ENCODE measurements at regions not wholly inside any gene's neighbourhood (a gene's known extent, or its start where the extent isn't known, plus 50 kb on each side); places are given as distances from the start of the nearest gene placed in this dataset.
A peak's percentile ranks its signal among the peaks of the same experiment; 100 is the strongest.

DNA sequence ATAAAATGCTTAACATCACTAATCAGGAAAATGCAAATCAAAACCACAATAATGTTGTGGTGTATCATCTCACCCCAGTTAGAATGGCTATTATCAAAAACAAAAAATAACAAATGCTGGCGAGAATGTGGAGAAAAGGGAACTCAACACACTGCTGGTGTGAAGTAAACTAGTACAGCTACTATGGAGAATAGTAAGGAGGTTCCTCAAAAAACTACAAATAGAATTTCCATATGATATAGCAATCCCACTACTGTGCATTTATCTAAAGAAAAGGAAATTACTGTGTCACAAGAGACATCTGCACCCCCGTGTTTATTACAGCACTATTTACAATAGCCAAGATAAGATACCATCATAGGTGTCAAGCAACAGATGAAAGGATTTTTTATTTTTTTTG is 214.5 kb upstream of the RASA1 start:
- no peak for DNase-seq (ENCODE audit: low read depth)
- TF ChIP-seq, protein P1, sequence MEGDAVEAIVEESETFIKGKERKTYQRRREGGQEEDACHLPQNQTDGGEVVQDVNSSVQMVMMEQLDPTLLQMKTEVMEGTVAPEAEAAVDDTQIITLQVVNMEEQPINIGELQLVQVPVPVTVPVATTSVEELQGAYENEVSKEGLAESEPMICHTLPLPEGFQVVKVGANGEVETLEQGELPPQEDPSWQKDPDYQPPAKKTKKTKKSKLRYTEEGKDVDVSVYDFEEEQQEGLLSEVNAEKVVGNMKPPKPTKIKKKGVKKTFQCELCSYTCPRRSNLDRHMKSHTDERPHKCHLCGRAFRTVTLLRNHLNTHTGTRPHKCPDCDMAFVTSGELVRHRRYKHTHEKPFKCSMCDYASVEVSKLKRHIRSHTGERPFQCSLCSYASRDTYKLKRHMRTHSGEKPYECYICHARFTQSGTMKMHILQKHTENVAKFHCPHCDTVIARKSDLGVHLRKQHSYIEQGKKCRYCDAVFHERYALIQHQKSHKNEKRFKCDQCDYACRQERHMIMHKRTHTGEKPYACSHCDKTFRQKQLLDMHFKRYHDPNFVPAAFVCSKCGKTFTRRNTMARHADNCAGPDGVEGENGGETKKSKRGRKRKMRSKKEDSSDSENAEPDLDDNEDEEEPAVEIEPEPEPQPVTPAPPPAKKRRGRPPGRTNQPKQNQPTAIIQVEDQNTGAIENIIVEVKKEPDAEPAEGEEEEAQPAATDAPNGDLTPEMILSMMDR (IDR thresholded peaks at IDR 0.05; ENCODE audit: insufficient read depth, low read length): no peak
- no peak overlapping the region for H3K4me3 ChIP-seq (ENCODE audit: low read depth, low read length)

DNA sequence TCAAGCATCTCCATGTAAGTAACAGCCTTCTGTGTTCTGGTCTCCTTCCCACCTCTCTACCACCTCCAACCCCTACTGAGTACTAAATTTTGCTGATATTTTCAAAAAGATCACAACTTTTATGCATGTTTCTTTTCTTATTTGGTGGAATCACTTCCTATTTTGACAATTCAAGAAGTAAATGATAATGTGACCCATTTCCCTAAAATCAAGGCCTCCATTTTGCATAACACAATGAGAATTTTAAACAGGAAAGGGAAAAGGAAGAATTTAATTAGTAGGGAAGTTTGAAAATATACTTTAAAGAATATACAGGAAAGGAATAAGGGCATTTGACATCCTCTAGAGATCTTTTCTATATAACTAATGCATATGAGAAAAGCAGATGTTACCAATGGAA is 212.9 kb upstream of the RASA1 start:
- no peak overlapping the region for H3K4me3 ChIP-seq (ENCODE audit: low read depth, low read length)
- TF ChIP-seq, protein P1 (IDR thresholded peaks at IDR 0.05; ENCODE audit: insufficient read depth, low read length): no peak
- no peak for DNase-seq (ENCODE audit: low read depth)

DNA sequence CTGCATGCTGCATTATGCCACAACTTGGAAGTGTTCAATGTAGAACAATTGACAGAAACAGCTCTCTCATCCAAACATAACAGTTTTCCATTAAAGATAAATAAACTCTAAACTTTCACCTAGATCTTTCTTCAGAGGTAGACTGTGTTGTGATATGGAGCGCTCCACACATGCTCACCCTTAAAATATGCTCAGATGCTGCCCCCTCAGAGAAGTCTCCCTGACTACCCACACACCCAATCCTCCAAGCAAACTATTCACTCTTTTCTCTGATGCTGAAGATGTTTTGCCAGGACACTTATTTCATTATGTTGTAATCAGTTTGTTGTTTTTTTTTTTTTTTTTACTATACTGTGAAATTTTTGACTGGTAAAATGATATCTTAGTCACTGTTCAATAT is 206.6 kb upstream of the RASA1 start:
- no peak overlapping the region for H3K4me3 ChIP-seq (ENCODE audit: low read depth, low read length)
- TF ChIP-seq, protein P1 (IDR thresholded peaks at IDR 0.05; ENCODE audit: insufficient read depth, low read length): no peak
- DNase-seq (ENCODE audit: low read depth): no peak

DNA sequence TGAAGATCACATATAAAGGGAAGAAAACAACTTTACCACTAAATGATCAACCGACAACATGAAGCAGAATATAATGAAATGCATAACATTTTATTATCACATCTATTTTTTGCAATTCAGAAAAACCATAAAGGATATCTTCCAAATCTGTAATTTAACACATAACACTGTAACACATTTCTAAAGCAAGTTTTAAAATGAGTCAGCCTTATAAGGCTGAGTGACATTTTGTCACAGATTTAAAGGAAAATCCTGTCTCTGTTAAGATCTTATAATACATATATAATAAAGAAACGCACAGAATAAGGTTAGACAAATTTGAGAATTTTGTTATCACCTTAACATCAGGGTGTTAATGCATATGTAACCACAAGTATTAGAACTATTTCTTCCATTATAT is 198.4 kb upstream of the RASA1 start:
- DNase-seq (ENCODE audit: low read depth): no peak
- TF ChIP-seq, protein P1 (IDR thresholded peaks at IDR 0.05; ENCODE audit: insufficient read depth, low read length): no peak
- H3K4me3 ChIP-seq (ENCODE audit: low read depth, low read length): no peak overlapping the region

DNA sequence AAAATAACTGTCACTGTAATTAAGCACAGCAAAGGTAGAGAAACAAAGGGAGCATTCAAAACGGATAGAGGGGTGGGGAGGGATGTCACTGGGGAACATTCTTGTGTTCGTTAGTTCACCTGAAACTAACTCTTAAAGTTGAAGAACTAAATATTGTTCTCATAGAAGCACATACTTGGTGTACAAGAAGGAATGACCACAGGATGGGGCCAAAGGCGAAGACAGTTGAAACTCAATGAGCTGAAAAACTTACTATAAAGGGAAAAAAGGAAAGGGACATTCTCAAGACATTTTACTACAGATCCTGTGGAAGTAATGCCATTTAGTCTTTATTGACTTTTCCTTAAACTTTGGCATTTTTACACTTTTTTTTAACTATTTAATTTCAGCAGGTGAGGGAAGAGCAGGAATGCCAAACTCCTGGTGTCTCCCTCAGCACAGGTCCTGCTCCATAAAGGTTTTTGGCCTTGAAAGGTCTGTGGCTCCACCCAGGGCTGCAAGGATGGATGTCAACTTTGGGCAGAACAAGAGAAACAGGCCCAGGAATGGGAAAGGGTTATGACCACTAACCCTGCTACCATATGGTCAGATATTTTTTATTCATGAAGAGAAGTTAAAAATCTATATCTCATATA is 197.6 kb upstream of the RASA1 start:
- TF ChIP-seq, protein P1 (IDR thresholded peaks at IDR 0.05; ENCODE audit: insufficient read depth, low read length): peak; percentile 71
- H3K4me3 ChIP-seq (ENCODE audit: low read depth, low read length): no peak overlapping the region
- peak; percentile 87 for DNase-seq (ENCODE audit: low read depth)

DNA sequence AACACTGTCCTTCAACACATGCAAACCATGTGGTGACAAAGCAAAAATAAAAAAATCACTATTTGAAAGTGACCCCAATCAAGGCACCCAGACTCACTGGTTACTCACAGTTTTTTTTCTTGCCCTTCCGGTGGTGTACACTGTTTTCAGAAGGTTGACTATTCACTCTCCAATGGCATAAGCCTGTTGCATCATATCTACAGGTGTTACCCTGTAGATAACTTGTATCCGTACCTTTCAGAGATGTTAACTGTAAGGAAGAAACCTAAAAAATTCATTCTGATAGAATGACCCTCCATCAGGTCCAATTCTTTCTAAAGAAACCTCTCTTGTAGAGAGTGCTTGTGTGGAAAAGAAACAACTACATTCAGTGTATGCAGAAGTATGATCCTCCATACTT is 193.6 kb upstream of the RASA1 start:
- TF ChIP-seq, protein P1 (IDR thresholded peaks at IDR 0.05; ENCODE audit: insufficient read depth, low read length): no peak
- no peak for DNase-seq (ENCODE audit: low read depth)
- H3K4me3 ChIP-seq (ENCODE audit: low read depth, low read length): no peak overlapping the region

Data from fibroblast of the aortic adventitia (primary cell).